Medulla oblongata (tissue), 1 donor: ENCODE measurements at regions not wholly inside any gene's neighbourhood (a gene's known extent, or its start where the extent isn't known, plus 50 kb on each side); places are given as distances from the start of the nearest gene placed in this dataset.

Experiments
- DNase-seq: peaks from one replicate; pipeline ENCODE4 v3.0.0-alpha.2; 2015; ENCODE audit errors: extremely low spot score

GRCh38 chr6:105991561-105992314 lies 94.4 kb upstream of the PRDM1 start:
- no peak for DNase-seq

- DNase-seq, result no peak
Measured at GRCh38 chr6:105990151-105990550, 96.0 kb upstream of the PRDM1 start.

DNA sequence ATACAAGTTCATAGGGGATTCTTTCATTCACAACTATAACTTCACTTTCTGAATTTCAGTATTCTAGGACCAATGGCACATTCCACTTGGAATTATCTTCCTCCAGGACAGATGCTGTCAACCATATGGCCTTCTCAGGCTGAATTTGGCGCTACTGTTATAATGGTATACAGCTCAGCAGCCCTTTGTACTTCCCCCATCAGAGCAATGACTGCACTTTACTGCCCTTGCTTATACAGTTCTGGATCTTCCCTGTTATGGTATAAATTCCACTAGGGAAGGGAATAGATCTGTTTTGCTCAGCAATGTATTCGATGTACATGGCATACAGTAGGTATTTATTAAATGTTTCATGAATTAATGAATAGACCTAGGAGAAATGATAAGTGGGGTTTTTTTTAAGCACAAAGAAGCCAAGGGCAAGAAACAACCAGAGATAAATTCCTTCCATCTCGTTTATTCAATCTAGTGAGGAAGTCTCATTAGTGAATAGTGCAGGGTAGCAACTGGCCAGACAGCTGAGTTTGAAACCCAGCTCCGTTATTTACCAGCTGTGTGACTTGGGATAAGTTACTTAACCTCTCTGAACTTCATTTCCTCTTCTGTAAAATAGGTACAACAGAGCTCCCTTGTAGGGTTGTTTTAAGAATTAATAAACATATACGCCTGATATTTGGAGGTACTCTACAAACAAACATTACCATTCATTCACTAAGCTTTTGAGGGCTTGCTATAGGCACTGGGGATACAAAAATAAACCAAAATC lies 97.1 kb upstream of the PRDM1 start:
- DNase-seq, result no peak

DNA sequence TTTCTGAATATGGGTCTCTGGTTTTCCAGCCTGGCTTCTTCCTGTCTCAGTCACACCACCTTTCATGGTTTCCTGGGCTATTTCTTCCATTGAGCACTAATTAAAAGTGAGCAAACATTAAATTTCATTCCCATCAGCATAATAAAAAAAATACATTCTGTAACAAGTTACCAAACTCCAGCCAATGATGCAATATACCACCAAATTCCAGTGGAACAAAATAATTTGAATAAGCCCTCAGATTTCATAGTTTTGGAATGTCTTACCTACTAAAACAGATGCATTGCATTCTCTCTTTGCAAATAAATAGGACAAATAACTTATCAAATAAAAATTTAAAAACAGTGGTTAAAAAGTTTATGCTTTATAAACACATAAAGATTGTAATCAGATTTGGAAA lies 97.8 kb upstream of the PRDM1 start:
- no peak for DNase-seq

DNA sequence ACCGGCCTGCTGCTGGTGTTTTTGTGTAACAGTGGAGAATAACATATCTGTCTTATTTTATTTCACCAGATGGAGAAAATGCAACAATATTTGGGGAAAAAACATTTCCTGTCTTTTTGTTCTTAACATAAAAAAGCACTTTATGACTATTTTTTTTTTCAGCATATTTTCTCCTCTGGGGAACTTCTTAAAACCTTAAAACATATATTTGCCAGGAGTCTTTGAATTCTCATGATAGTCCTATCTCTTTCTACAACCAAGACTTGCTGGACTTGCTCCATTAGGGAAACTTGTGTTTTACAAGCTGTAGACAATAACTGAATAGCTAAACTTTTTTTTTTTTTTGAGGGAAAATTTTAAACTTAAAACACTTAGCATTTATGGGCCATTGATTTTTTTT lies 98.6 kb upstream of the PRDM1 start:
- DNase-seq, result no peak

- no peak for DNase-seq
Measured at GRCh38 chr6:105986998-105987397, 99.1 kb upstream of the PRDM1 start.

- DNase-seq, result no peak
Measured at GRCh38 chr6:105985816-105986632, 100.1 kb upstream of the PRDM1 start.

- no peak for DNase-seq
Measured at GRCh38 chr6:105985098-105985815, 100.9 kb upstream of the PRDM1 start.

GRCh38 chr6:105983763-105984162 lies 102.4 kb upstream of the PRDM1 start:
- no peak for DNase-seq

DNA sequence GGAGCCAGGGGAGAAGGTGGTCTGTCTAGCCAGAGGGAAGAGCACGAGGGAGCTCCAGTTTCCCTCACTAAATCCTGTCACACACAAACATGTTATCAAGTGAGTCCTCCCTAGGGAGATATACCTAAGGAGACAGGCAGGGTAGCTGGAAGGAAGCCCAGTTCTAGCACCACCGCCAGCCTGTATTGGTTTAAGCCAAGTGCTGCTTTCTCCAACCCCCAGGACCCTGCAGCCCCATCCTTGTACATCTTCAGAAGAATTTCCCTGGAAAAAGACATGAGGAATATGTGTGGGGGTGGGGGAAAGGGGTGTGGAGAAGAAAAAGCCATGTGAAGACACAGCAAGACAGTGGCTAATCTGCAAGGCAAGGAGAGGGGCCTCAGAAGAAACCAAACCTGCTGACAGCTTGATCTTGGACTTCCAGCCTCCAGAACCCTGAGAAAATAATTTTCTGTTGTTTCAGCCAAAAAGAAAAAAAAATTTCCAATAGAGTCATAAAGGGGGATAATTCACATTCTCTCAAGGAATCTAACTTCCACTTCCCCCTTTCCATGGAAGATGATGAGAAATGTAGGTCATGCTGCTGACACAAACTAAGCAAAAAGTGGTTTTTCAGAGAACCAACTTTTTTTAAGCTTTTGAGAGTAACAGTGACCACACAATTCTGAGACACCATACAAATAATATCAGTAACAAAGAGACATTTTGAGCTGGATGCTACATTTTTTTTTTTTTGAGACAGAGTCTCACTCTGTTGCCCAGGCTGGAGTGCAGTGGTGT lies 103.2 kb upstream of the PRDM1 start:
- no peak for DNase-seq

DNA sequence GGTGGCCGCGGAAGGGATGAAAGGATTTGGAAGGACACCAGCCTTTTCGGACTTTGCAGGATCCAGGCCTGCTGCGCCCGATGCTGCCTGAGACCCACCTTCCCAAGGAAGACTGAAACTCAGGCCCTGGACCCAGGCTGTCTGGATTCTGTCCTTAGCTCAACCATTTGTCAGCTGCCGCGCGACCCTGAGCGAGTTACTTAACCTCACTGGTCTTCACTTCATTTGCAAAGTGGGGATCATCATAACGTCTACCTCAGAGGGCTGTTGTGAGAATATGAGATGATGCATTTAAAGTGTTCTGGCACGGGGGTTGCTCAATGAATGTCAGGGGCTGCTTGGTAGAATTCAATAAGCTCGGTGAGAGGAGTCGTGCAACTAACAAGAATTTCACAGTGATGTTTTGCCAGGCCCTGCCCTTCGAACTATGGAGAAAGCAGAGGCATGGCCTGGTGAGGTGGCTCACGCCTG lies 104.2 kb upstream of the PRDM1 start:
- DNase-seq, result no peak

DNA sequence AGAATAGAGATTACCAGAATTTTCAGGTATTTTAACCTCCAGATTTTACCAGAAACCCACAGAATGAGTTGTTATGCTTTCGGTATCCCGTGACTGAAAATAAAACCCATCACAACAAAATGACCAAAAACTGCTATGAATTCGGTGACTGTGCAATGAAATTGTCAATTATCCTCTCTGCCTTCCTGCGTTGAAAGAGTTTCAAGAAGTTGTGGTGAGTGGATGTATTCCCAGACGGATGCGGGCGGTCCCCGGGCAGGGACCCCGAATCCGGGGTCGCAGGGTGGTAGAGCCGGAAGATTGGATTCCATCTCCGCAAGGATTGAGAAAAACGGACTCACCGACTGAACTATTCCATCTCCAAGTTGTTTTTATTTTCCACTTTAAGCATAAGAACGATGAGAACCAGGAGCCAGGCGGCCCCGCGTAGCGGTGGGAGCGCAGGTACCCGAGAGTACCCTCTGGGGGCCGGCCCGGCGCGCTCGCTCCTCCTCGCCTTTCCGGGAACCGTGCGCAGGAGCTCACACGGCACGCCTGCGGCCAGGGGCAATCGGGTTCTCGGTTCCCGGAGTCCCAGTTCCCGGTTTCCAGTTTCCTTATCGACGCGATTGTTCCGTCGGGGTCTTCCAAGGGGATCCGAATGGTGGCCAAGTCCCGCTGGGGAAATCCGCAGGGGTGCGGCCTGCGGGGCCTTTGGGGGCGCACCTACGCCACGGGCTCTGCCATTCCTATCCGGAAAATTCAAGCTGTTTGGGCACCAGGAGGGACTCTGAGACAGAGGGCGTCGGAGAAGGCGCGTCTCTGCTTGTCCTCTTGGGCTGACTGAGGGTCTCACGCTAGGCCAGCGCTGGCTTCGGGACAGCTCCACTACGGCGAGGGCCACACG lies 104.9 kb upstream of the PRDM1 start:
- no peak for DNase-seq

GRCh38 chr6:105978974-105979373 lies 107.2 kb upstream of the PRDM1 start:
- DNase-seq, result no peak

GRCh38 chr6:105977934-105978504 lies 108.1 kb upstream of the PRDM1 start:
- DNase-seq, result no peak

DNA sequence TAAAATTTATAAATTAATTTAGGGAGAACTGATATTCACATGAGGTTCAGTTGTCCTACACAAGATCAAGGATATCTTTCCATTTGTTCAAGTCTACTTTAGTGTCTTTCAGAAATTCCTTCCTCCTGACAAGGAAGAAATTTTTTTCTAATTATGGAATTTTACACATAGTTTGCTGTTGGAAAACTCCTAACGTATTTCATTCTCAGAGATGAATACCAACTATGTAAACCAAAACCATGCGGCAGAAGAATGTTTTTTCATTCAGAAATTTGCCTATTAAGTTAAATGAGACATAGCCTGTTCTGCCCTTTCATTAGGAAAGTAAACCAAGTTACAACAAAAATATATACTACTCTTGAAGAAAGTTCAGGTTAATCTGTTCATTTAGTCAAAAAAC lies 111.2 kb upstream of the PRDM1 start:
- no peak for DNase-seq

DNA sequence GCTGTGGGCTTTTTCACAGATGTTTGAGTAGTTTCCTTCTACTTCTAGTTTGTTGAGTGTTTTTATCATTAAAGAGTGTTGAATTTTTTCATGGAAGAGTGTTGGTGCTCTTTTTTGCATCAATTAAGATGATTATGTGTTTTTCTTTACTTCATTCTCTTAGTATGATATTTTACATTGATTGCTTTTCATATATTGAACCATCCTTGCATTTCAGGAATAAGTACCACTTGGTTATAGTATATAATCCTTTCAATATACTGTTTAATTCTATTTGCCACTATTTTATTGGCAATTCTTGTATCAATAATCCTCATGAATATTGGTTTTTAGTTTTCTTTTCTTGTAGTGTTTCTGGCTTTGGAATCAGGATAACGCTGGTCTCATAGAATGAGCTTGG lies 113.7 kb upstream of the PRDM1 start:
- no peak for DNase-seq

- no peak for DNase-seq
Measured at GRCh38 chr6:105968603-105969333, 117.4 kb upstream of the PRDM1 start.

DNA sequence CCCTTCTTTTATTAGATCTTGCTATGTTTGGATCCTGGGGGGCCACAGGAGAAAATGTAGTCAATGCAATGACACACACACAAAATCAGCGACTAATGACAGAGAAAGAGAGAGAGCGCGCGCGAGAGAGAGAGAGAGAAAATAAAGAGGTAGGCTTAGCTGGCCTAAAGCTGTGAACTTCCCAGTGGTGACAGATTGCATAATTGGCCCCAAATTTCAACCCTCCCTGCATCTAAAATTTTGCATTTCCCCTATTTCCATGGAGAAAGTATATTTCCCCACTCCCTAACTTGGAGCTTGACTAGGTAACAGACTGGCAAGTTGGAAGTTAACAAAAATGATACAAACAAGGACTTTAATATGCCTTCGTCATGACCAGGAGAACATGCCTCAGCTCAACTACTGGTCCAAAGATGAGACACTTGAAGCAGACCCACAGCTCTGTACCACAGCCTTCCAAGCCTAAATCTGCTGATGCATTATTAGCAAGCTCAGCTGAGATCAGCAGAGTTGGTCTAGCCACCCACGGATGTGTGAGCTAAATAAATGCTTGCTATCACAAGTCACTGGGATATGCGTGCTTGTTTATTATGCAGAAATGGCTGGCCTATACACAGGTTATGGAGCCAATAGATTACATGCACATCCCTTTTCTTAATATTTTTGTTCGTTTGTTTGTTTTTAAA lies 118.1 kb upstream of the PRDM1 start:
- no peak for DNase-seq
